ENCODE measurements at regions not wholly inside any gene's neighbourhood (a gene's known extent, or its start where the extent isn't known, plus 50 kb on each side); places are given as distances from the start of the nearest gene placed in this dataset.

- peak in 9 of 56 donors; percentile 2 to 74 (median 18) for DNase-seq
Observed at GRCh38 chr7:106166651-106167342, 54.7 kb upstream of the SYPL1 start.

- no peak for DNase-seq
Observed at GRCh38 chr7:106165337-106165736, 53.2 kb upstream of the SYPL1 start.

GRCh38 chr7:106163257-106163656 lies 51.1 kb upstream of the SYPL1 start:
- DNase-seq: no peak
